GM12892 (cell line): ENCODE measurements at regions not wholly inside any gene's neighbourhood (a gene's known extent, or its start where the extent isn't known, plus 50 kb on each side); places are given as distances from the start of the nearest gene placed in this dataset.
"Not testable (repeated sequence)": the region's sequence is repeated elsewhere in the genome, so short reads cannot be mapped to it uniquely, and the experiment has no call there.

Source experiments
- POLR2A ChIP-seq: IDR thresholded peaks from 2 replicates; pipeline ENCODE4 v1.6.1; 2011; ENCODE audit warnings: low read depth, low read length, control low read depth
- POLR2AphosphoS5 ChIP-seq: IDR thresholded peaks from 2 replicates; pipeline ENCODE4 v1.6.1; 2011; ENCODE audit warnings: low read depth, low read length, control low read depth

DNA sequence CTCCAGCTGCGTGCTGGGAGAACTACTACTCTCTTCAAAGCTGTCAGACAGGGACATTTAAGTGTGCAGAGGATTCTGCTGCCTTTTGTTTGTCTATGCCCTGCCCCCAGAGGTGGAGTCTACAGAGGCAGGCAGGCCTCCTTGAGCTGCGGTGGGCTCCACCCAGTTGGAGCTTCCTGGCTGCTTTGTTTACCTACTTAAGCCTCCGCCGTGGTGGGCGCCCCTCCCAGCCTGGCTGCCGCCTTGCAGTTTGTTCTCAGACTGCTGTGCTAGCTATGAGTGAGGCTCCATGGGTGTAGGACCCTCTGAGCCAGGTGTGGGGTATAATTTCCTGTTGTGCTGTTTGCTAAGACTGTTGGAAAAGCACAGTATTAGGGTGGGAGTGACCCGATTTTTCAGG, 49.9 kb upstream of the ABCD2 start:
- not testable (repeated sequence) for TF ChIP-seq POLR2AphosphoS5, POLR2A
